Neuronal stem cell (in vitro differentiated cells): ENCODE measurements at regions not wholly inside any gene's neighbourhood (a gene's known extent, or its start where the extent isn't known, plus 50 kb on each side); places are given as distances from the start of the nearest gene placed in this dataset.

ENCODE experiments used
- DNase-seq: peaks from one replicate; pipeline ENCODE4 v3.0.0-alpha.2; 2013; ENCODE audit warnings: low spot score
- H2AFZ ChIP-seq: one replicate; pipeline ENCODE4 v1.6.1; 2013; ENCODE audit warnings: mild to moderate bottlenecking, low read length, inconsistent platforms
- H2AK5ac ChIP-seq: 2 replicates; pipeline ENCODE4 v1.6.1; 2013; ENCODE audit warnings: low read depth, mild to moderate bottlenecking, inconsistent platforms, low read length, moderate library complexity, mixed read lengths
- H2BK120ac ChIP-seq: 2 replicates; pipeline ENCODE4 v1.6.1; 2013; ENCODE audit warnings: low read depth, mild to moderate bottlenecking, inconsistent platforms, low read length, moderate library complexity, mixed read lengths
- H2BK12ac ChIP-seq: one replicate; pipeline ENCODE4 v1.6.1; 2013; ENCODE audit warnings: low read length, inconsistent platforms
- H2BK15ac ChIP-seq: 2 replicates; pipeline ENCODE4 v1.6.1; 2013; ENCODE audit warnings: mild to moderate bottlenecking, low read length, inconsistent platforms, mixed read lengths
- H2BK5ac ChIP-seq: one replicate; pipeline ENCODE4 v1.6.1; 2013; ENCODE audit warnings: inconsistent platforms, mild to moderate bottlenecking, low read length, moderate library complexity
- H3K14ac ChIP-seq: one replicate; pipeline ENCODE4 v1.6.1; 2013; ENCODE audit warnings: low read length, inconsistent platforms
- H3K18ac ChIP-seq: 2 replicates; pipeline ENCODE4 v1.6.1; 2013; ENCODE audit warnings: low read length, inconsistent platforms
- H3K23ac ChIP-seq: 2 replicates; pipeline ENCODE4 v1.6.1; 2013; ENCODE audit warnings: low read depth, mild to moderate bottlenecking, mixed read lengths, low read length, inconsistent platforms; ENCODE audit not compliant: poor library complexity
- H3K27ac ChIP-seq: replicated peaks from 3 replicates; pipeline ENCODE4 v1.5.1; 2013; ENCODE audit warnings: low read length, inconsistent platforms
- H3K27me3 ChIP-seq, 3 experiments: 2 replicates each; pipeline ENCODE4 v1.6.1; 2013; ENCODE audit warnings: low read length in 3 of 3, mild to moderate bottlenecking in 2 of 3, inconsistent platforms in 1 of 3, low read depth in 1 of 3, mixed read lengths in 1 of 3, moderate library complexity in 1 of 3; ENCODE audit not compliant: control insufficient read depth in 3 of 3, insufficient read depth in 3 of 3
- H3K36me3 ChIP-seq, 2 donors: replicated peaks in 1 of 2; 2 replicates each; pipeline ENCODE4 v1.6.1; 2013; ENCODE audit warnings: low read length in 2 of 2; ENCODE audit not compliant: control insufficient read depth in 2 of 2, insufficient read depth in 2 of 2
- H3K4ac ChIP-seq: 2 replicates; pipeline ENCODE4 v1.6.1; 2013; ENCODE audit warnings: inconsistent platforms, mild to moderate bottlenecking, low read length, moderate library complexity
- H3K4me1 ChIP-seq, 2 donors: 1 replicate in 1 of 2; 2 replicates in 1 of 2; pipeline ENCODE4 v1.6.1; 2013; ENCODE audit warnings: low read length in 2 of 2, low read depth in 1 of 2; ENCODE audit not compliant: control insufficient read depth in 2 of 2, insufficient read depth in 1 of 2
- H3K4me2 ChIP-seq: one replicate; pipeline ENCODE4 v1.6.1; 2013; ENCODE audit warnings: mild to moderate bottlenecking, low read length, inconsistent platforms; ENCODE audit not compliant: insufficient read depth, poor library complexity, severe bottlenecking
- H3K4me3 ChIP-seq, 2 donors: 2 replicates each; pipeline ENCODE4 v1.5.1; 2013; ENCODE audit warnings: low read length in 2 of 2, mild to moderate bottlenecking in 2 of 2, inconsistent platforms in 1 of 2, moderate library complexity in 1 of 2
- H3K79me1 ChIP-seq: one replicate; pipeline ENCODE4 v1.6.1; 2013; ENCODE audit warnings: low read depth, mild to moderate bottlenecking, inconsistent platforms, low read length, moderate library complexity
- H3K9ac ChIP-seq: one replicate; pipeline ENCODE4 v1.6.1; 2013; ENCODE audit warnings: mild to moderate bottlenecking, low read depth, low read length, inconsistent platforms; ENCODE audit not compliant: poor library complexity
- H3K9me3 ChIP-seq, 2 donors: replicated peaks in 1 of 2; 2 replicates each; pipeline versions ENCODE3 to v1.6.1; 2013; ENCODE audit warnings: low read length in 2 of 2, mild to moderate bottlenecking in 2 of 2, inconsistent platforms in 1 of 2, low read depth in 1 of 2, mixed read lengths in 1 of 2, moderate library complexity in 1 of 2; ENCODE audit not compliant: control insufficient read depth in 2 of 2, insufficient read depth in 1 of 2
- H4K8ac ChIP-seq: one replicate; pipeline ENCODE4 v1.6.1; 2013; ENCODE audit warnings: low read depth, mild to moderate bottlenecking, inconsistent platforms, low read length, moderate library complexity
- H4K91ac ChIP-seq: one replicate; pipeline ENCODE4 v1.6.1; 2013; ENCODE audit warnings: low read length, low read depth, mild to moderate bottlenecking, inconsistent platforms; ENCODE audit not compliant: poor library complexity
- WGBS, 2 donors: extraction: QIAGEN DNeasy Blood & Tissue Kit; methylation state at CpG; one replicate each; pipeline ENCODE4 v1.1.7; 2013; ENCODE audit warnings: missing lambda C conversion rate in 2 of 2, mixed read lengths in 1 of 2; ENCODE audit not compliant: insufficient read length in 2 of 2, insufficient replicate concordance in 1 of 2; ENCODE audit errors: extremely low coverage in 2 of 2; 5-methylcytosine and 5-hydroxymethylcytosine counted together

- no peak overlapping the region for H3K4me2 ChIP-seq
- H3K27ac ChIP-seq: no peak overlapping the region
- H2BK12ac ChIP-seq: no peak overlapping the region
- no peak overlapping the region for H4K8ac ChIP-seq
- no peak overlapping the region for H2BK5ac ChIP-seq
- no CpG with 5 or more reads among the region's 3 CpGs for WGBS, 2 donors
- no peak overlapping the region for H3K9ac ChIP-seq
- no peak for DNase-seq
- no peak overlapping the region for H3K4ac ChIP-seq
- no peak overlapping the region for H4K91ac ChIP-seq
- no peak overlapping the region for H3K4me3 ChIP-seq
- no peak overlapping the region for H3K18ac ChIP-seq
- no peak overlapping the region for H2BK120ac ChIP-seq
- H3K27me3 ChIP-seq: no peaks in the 10 kb centered on the region
- H2AK5ac ChIP-seq: no peak overlapping the region
- H3K9me3 ChIP-seq: peaks cover 0 to 2% of the 10 kb centered on the region in 2 donors
- H3K23ac ChIP-seq: no peak overlapping the region
- no peaks in the 10 kb centered on the region for H3K36me3 ChIP-seq
- H3K4me1 ChIP-seq: no peaks in the 10 kb centered on the region
- no peaks in the 10 kb centered on the region for H3K79me1 ChIP-seq
- no peak overlapping the region for H2AFZ ChIP-seq
- no peak overlapping the region for H3K14ac ChIP-seq
- H2BK15ac ChIP-seq: no peak overlapping the region
Measured at GRCh38 chr3:112751564-112752512, 94.8 kb downstream of the CD200R1L start.

- Histone ChIP-seq H2BK15ac (no peak overlapping the region), H3K14ac (no peak overlapping the region)
Measured at GRCh38 chr3:112751061-112751460, 95.6 kb downstream of the CD200R1L start.

GRCh38 chr3:112747624-112748023 is 99.0 kb downstream of the CD200R1L start:
- H3K27ac ChIP-seq: no peak overlapping the region
- no peak overlapping the region for H3K4ac ChIP-seq
- no peak overlapping the region for H2BK15ac ChIP-seq
- no peak overlapping the region for H3K4me3 ChIP-seq
- H4K8ac ChIP-seq: no peak overlapping the region
- H2BK5ac ChIP-seq: no peak overlapping the region
- H3K23ac ChIP-seq: no peak overlapping the region
- WGBS, 2 donors: no CpG with 5 or more reads among the region's 3 CpGs
- H3K9me3 ChIP-seq: peaks cover 0 to under 1% of the 10 kb centered on the region in 2 donors
- H3K36me3 ChIP-seq: no peaks in the 10 kb centered on the region
- no peak overlapping the region for H2BK120ac ChIP-seq
- no peak overlapping the region for H3K14ac ChIP-seq
- H3K4me2 ChIP-seq: no peak overlapping the region
- H3K18ac ChIP-seq: no peak overlapping the region
- no peak overlapping the region for H4K91ac ChIP-seq
- no peak overlapping the region for H2BK12ac ChIP-seq
- no peak overlapping the region for H3K9ac ChIP-seq
- no peak overlapping the region for H2AK5ac ChIP-seq
- H2AFZ ChIP-seq: no peak overlapping the region
- H3K79me1 ChIP-seq: no peaks in the 10 kb centered on the region
- DNase-seq: no peak
- H3K27me3 ChIP-seq: no peaks in the 10 kb centered on the region
- no peaks in the 10 kb centered on the region for H3K4me1 ChIP-seq

More at GRCh38 chr3:112751061-112751460, 95.6 kb downstream of the CD200R1L start:
- Histone ChIP-seq H3K4me1 (no peaks in the 10 kb centered on the region), H3K4me2 (no peak overlapping the region), H4K91ac (no peak overlapping the region), H2AFZ (no peak overlapping the region), H2BK12ac (no peak overlapping the region), H3K4ac (no peak overlapping the region), H2AK5ac (no peak overlapping the region), H2BK5ac (no peak overlapping the region), H3K9me3 (peaks cover 0 to 2% of the 10 kb centered on the region in 2 donors), H3K23ac (no peak overlapping the region), H3K4me3 (no peak overlapping the region), H3K18ac (no peak overlapping the region), H3K36me3 (no peaks in the 10 kb centered on the region), H3K79me1 (no peaks in the 10 kb centered on the region), H3K9ac (no peak overlapping the region), H4K8ac (no peak overlapping the region), H3K27me3 (no peaks in the 10 kb centered on the region), H3K27ac (no peak overlapping the region), H2BK120ac (no peak overlapping the region)
- WGBS, 2 donors: no CpG with 5 or more reads among the region's 1 CpG
- no peak for DNase-seq

GRCh38 chr3:112746675-112747280 is 99.9 kb downstream of the CD200R1L start:
- no peak overlapping the region for H3K18ac ChIP-seq
- H3K27ac ChIP-seq: no peak overlapping the region
- WGBS, 2 donors: no CpG with 5 or more reads among the region's 6 CpGs
- no peak overlapping the region for H2BK120ac ChIP-seq
- no peak overlapping the region for H3K4ac ChIP-seq
- no peak overlapping the region for H3K9ac ChIP-seq
- H2BK12ac ChIP-seq: no peak overlapping the region
- H3K9me3 ChIP-seq: no peaks in the 10 kb centered on the region
- H3K14ac ChIP-seq: no peak overlapping the region
- H2AK5ac ChIP-seq: no peak overlapping the region
- no peak overlapping the region for H3K4me3 ChIP-seq
- no peak overlapping the region for H4K91ac ChIP-seq
- no peaks in the 10 kb centered on the region for H3K27me3 ChIP-seq
- no peaks in the 10 kb centered on the region for H3K36me3 ChIP-seq
- H3K79me1 ChIP-seq: no peaks in the 10 kb centered on the region
- H2BK5ac ChIP-seq: no peak overlapping the region
- H3K4me2 ChIP-seq: no peak overlapping the region
- H3K23ac ChIP-seq: no peak overlapping the region
- no peak overlapping the region for H2AFZ ChIP-seq
- H3K4me1 ChIP-seq: no peaks in the 10 kb centered on the region
- no peak for DNase-seq
- H2BK15ac ChIP-seq: no peak overlapping the region
- H4K8ac ChIP-seq: no peak overlapping the region
